ENCODE measurements at regions not wholly inside any gene's neighbourhood (a gene's known extent, or its start where the extent isn't known, plus 50 kb on each side); places are given as distances from the start of the nearest gene placed in this dataset.
"Not testable (repeated sequence)": the region's sequence is repeated elsewhere in the genome, so short reads cannot be mapped to it uniquely, and the experiment has no call there.

- TF ChIP-seq EZH2 (IDR thresholded peaks at IDR 0.05; ENCODE audit: insufficient read depth, poor library complexity, severe bottlenecking); EZH2phosphoT487 (IDR thresholded peaks at IDR 0.05; ENCODE audit: insufficient read depth, low read depth): not testable (repeated sequence)
Measured at GRCh38 chr14:106468869-106469268, 942.5 kb downstream of the TMEM121 start.
